Fibroblast of the conjunctiva (primary cell): ENCODE measurements at regions not wholly inside any gene's neighbourhood (a gene's known extent, or its start where the extent isn't known, plus 50 kb on each side); places are given as distances from the start of the nearest gene placed in this dataset.
"Not testable (repeated sequence)": the region's sequence is repeated elsewhere in the genome, so short reads cannot be mapped to it uniquely, and the experiment has no call there.

Experiments
- DNase-seq: peaks from one replicate; pipeline ENCODE4 v3.0.0-alpha.2; 2010; ENCODE audit warnings: low read depth

- no peak for DNase-seq
These were observed 238.7 kb upstream of the RREB1 start for GRCh38 chr6:6869094-6869493.

- no peak for DNase-seq
These were observed 236.8 kb upstream of the RREB1 start for GRCh38 chr6:6870921-6871320.

- DNase-seq = no peak
These were observed 235.1 kb upstream of the RREB1 start for GRCh38 chr6:6872459-6873344.

- no peak for DNase-seq
These were observed 234.0 kb upstream of the RREB1 start for GRCh38 chr6:6873778-6874177.

- peak; percentile 31 for DNase-seq
These were observed 231.8 kb upstream of the RREB1 start for GRCh38 chr6:6875818-6876470.

GRCh38 chr6:6877792-6878191, 230.0 kb upstream of the RREB1 start:
- DNase-seq = not testable (repeated sequence)

- no peak for DNase-seq
These were observed 228.7 kb upstream of the RREB1 start for GRCh38 chr6:6878887-6879585.

GRCh38 chr6:6879586-6879974, 228.2 kb upstream of the RREB1 start:
- peak; percentile 17 for DNase-seq

- no peak for DNase-seq
These were observed 226.9 kb upstream of the RREB1 start for GRCh38 chr6:6880745-6881437.

GRCh38 chr6:6881438-6882225, 226.1 kb upstream of the RREB1 start:
- DNase-seq = no peak

- no peak for DNase-seq
These were observed 225.2 kb upstream of the RREB1 start for GRCh38 chr6:6882592-6882991.

- DNase-seq = no peak
These were observed 224.8 kb upstream of the RREB1 start for GRCh38 chr6:6883011-6883410.

GRCh38 chr6:6884193-6884627, 223.6 kb upstream of the RREB1 start:
- DNase-seq = no peak

GRCh38 chr6:6884916-6885315, 222.8 kb upstream of the RREB1 start:
- DNase-seq = no peak

- no peak for DNase-seq
These were observed 222.1 kb upstream of the RREB1 start for GRCh38 chr6:6885521-6886170.

- no peak for DNase-seq
These were observed 221.4 kb upstream of the RREB1 start for GRCh38 chr6:6886171-6886885.

- no peak for DNase-seq
These were observed 220.9 kb upstream of the RREB1 start for GRCh38 chr6:6886886-6887285.

- no peak for DNase-seq
These were observed 218.2 kb upstream of the RREB1 start for GRCh38 chr6:6889601-6890000.

GRCh38 chr6:6890400-6890858, 217.3 kb upstream of the RREB1 start:
- DNase-seq = no peak

- no peak for DNase-seq
These were observed 216.5 kb upstream of the RREB1 start for GRCh38 chr6:6891125-6891721.
